ENCODE measurements at regions not wholly inside any gene's neighbourhood (a gene's known extent, or its start where the extent isn't known, plus 50 kb on each side); places are given as distances from the start of the nearest gene placed in this dataset.

DNA sequence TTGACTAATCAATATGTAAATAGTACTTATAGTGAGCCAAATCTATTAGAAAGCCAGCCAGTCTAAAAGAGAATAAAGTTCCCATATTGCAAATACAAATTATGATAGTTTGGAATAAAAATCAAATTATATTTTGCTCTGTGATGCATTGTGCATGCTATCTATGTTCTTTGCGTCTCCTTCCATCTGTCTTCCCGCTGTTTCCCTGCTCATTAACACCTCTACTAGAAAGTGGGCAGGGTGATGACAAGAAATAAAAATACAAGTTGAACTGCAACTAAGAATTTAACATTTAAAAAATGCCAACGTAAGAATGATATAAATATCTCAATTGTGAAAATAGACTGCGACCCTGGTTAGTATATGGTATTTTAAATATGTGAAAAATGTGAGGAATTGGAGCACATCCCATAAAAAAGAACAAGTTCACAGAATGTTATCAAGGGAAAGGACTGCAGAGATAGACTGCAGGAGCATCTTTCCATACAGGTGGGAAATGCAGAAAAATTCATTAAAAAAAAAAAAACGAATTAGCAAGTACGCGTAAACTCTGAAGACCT lies 157.6 kb upstream of the PDE7B start:
- Histone ChIP-seq H3K4me1 (ENCODE audit: control insufficient read depth, insufficient read depth, low read length) (no peaks in the 10 kb centered on the region), H3K4me3 (ENCODE audit: low read length) (no peak overlapping the region), H3K9me3 (ENCODE audit: control insufficient read depth, insufficient read depth, low read length) (no peaks in the 10 kb centered on the region), H3K27ac (ENCODE audit: low read length) (no peak overlapping the region), H3K36me3 (ENCODE audit: control insufficient read depth, insufficient read depth, low read length) (no peaks in the 10 kb centered on the region), H3K27me3 (ENCODE audit: control insufficient read depth, insufficient read depth, low read length) (no peaks in the 10 kb centered on the region)
- ATAC-seq: no peak
- Mint-ChIP-seq H3K9me3 (peaks cover 0 to 1% of the 10 kb centered on the region in 2 donors), H3K27ac (no peak overlapping the region), H3K27me3 (ENCODE audit: low read depth in 2 of 2) (peaks cover 8 to 17% of the 10 kb centered on the region in 2 donors), H3K36me3 (no peaks in the 10 kb centered on the region), H3K4me1 (no peaks in the 10 kb centered on the region), H3K4me3 (no peak overlapping the region)
- intact Hi-C loops (cut with micrococcal nuclease): no loop called here
- no peak for DNase-seq
- 92% methylated on average over 4 of the region's 7 CpGs for WGBS (ENCODE audit: insufficient coverage)
- no peak for TF ChIP-seq CTCF (IDR thresholded peaks at IDR 0.05)

- Histone ChIP-seq H3K4me3 (ENCODE audit: low read length) (no peak overlapping the region), H3K4me1 (ENCODE audit: control insufficient read depth, insufficient read depth, low read length) (no peaks in the 10 kb centered on the region), H3K9me3 (ENCODE audit: control insufficient read depth, insufficient read depth, low read length) (no peaks in the 10 kb centered on the region), H3K27ac (ENCODE audit: low read length) (no peak overlapping the region), H3K27me3 (ENCODE audit: control insufficient read depth, insufficient read depth, low read length) (no peaks in the 10 kb centered on the region), H3K36me3 (ENCODE audit: control insufficient read depth, insufficient read depth, low read length) (no peaks in the 10 kb centered on the region)
- TF ChIP-seq CTCF (IDR thresholded peaks at IDR 0.05): no peak
- Mint-ChIP-seq H3K4me3 (no peak overlapping the region), H3K4me1 (peaks cover 0 to 4% of the 10 kb centered on the region in 2 donors), H3K27me3 (ENCODE audit: low read depth in 2 of 2) (peaks cover 9 to 24% of the 10 kb centered on the region in 2 donors), H3K36me3 (no peaks in the 10 kb centered on the region), H3K9me3 (no peaks in the 10 kb centered on the region), H3K27ac (no peak overlapping the region)
- DNase-seq: no peak
- no peak for ATAC-seq
- 90% methylated on average over 3 of the region's 3 CpGs for WGBS (ENCODE audit: insufficient coverage)
- intact Hi-C loops (cut with micrococcal nuclease): no loop called here
Observed at GRCh38 chr6:135699705-135700104, 151.8 kb upstream of the PDE7B start.

DNA sequence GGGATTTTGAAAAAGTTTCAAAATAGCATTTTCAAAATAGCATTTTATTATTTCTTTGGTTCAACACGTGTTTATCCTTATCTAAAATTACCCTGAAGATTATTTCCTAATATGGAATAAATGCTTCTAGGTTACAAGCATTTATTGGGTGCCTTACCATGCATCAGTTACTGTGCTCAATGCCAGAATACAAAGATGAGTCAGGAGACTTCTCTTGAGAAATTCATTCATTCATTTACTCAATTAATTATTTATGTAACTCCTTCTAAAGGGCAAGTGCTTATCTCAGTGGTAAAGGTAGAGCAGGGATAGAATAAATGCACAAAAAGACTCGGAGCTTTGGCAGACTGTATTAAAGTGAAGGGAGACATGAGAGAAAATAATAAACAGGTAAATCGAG lies 150.1 kb upstream of the PDE7B start:
- DNase-seq: no peak
- 92% methylated on average over 2 of the region's 3 CpGs for WGBS (ENCODE audit: insufficient coverage)
- intact Hi-C loops (cut with micrococcal nuclease): no loop called here

More for the DNA sequence above, 150.1 kb upstream of the PDE7B start:
- H3K27ac Mint-ChIP-seq: no peak overlapping the region
- H3K4me3 ChIP-seq (ENCODE audit: low read length): no peak overlapping the region
- H3K36me3 Mint-ChIP-seq: no peaks in the 10 kb centered on the region
- ATAC-seq: no peak
- no peaks in the 10 kb centered on the region for H3K27me3 ChIP-seq (ENCODE audit: control insufficient read depth, insufficient read depth, low read length)
- H3K36me3 ChIP-seq (ENCODE audit: control insufficient read depth, insufficient read depth, low read length): no peaks in the 10 kb centered on the region
- no peak overlapping the region for H3K27ac ChIP-seq (ENCODE audit: low read length)
- H3K27me3 Mint-ChIP-seq (ENCODE audit: low read depth in 2 of 2): peaks cover 10 to 25% of the 10 kb centered on the region in 2 donors
- H3K9me3 ChIP-seq (ENCODE audit: control insufficient read depth, insufficient read depth, low read length): no peaks in the 10 kb centered on the region
- peaks cover 0 to 4% of the 10 kb centered on the region in 2 donors for H3K4me1 Mint-ChIP-seq
- no peak for TF ChIP-seq CTCF (IDR thresholded peaks at IDR 0.05)
- H3K9me3 Mint-ChIP-seq: no peaks in the 10 kb centered on the region
- no peak overlapping the region for H3K4me3 Mint-ChIP-seq
- no peaks in the 10 kb centered on the region for H3K4me1 ChIP-seq (ENCODE audit: control insufficient read depth, insufficient read depth, low read length)

Data from natural killer cell (primary cell).